ENCODE measurements at regions not wholly inside any gene's neighbourhood (a gene's known extent, or its start where the extent isn't known, plus 50 kb on each side); places are given as distances from the start of the nearest gene placed in this dataset.
A peak's percentile ranks its signal among the peaks of the same experiment; 100 is the strongest.

DNA sequence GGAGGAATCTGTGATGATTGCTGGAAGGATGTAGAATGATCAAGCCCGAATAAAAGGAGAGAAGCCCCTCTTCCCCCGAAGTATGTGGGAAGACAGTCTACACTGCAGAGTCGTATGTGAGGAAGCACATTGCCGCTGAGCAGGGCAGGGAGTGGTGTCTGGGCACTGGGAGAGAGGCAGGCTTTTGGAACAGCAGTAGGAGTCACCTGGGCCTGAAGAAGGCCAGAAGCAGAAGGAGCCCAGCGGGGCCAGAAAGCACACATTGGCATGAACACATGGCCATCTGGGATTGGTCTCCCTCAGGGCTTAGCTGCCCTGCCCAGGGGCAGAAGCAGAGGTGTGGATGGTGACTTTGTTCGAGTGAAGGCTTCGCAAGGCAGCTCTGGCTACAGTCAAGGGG lies 162.8 kb downstream of the ERCC6L2 start:
- Histone ChIP-seq H3K9me3 (ENCODE audit: control insufficient read depth, insufficient read depth, low read length) (no peaks in the 10 kb centered on the region), H3K4me3 (ENCODE audit: low read depth, low read length) (no peak overlapping the region), H3K36me3 (ENCODE audit: control insufficient read depth, insufficient read depth, low read length) (no peaks in the 10 kb centered on the region)

GRCh38 chr9:96034553-96035122 lies 159.1 kb downstream of the ERCC6L2 start:
- peaks cover 36% of the 10 kb centered on the region for H3K27me3 ChIP-seq (ENCODE audit: control insufficient read depth, insufficient read depth, low read length)
- no peaks in the 10 kb centered on the region for H3K9me3 ChIP-seq (ENCODE audit: control insufficient read depth, insufficient read depth, low read length)
- H3K4me3 ChIP-seq (ENCODE audit: low read depth, low read length), result no peak overlapping the region
- H3K36me3 ChIP-seq (ENCODE audit: control insufficient read depth, insufficient read depth, low read length), result no peaks in the 10 kb centered on the region
- no peaks in the 10 kb centered on the region for H3K4me1 ChIP-seq (ENCODE audit: control insufficient read depth, insufficient read depth, low read length)
- H3K9ac ChIP-seq (ENCODE audit: low read depth, low read length), result no peak overlapping the region

More for the DNA sequence above, 162.8 kb downstream of the ERCC6L2 start:
- Histone ChIP-seq H3K27me3 (ENCODE audit: control insufficient read depth, insufficient read depth, low read length) (peaks cover 50% of the 10 kb centered on the region), H3K4me1 (ENCODE audit: control insufficient read depth, insufficient read depth, low read length) (peaks cover 5% of the 10 kb centered on the region), H3K9ac (ENCODE audit: low read depth, low read length) (no peak overlapping the region)

DNA sequence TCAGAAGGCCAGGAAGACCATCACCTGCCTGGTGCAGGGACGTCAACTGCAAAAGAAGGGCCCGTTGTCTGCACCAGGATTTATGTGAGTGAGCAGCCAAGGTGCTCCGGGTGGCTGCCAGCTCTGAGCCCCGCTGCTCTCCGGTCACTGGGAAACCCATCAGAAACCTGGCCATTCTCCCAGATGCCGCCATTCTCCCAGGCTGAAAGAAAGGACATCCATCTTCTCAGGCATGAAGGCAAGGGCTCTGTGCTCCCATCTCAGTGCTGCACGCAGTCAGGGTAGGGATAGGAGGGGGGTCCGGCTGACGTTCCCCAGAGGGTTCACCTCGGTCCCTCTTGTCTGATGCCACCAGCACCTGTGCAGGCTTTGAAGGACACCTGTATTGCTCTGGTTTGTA lies 158.4 kb downstream of the ERCC6L2 start:
- no peaks in the 10 kb centered on the region for H3K4me1 ChIP-seq (ENCODE audit: control insufficient read depth, insufficient read depth, low read length)
- no peaks in the 10 kb centered on the region for H3K36me3 ChIP-seq (ENCODE audit: control insufficient read depth, insufficient read depth, low read length)
- no peak overlapping the region for H3K4me3 ChIP-seq (ENCODE audit: low read depth, low read length)
- H3K9me3 ChIP-seq (ENCODE audit: control insufficient read depth, insufficient read depth, low read length), result no peaks in the 10 kb centered on the region
- H3K9ac ChIP-seq (ENCODE audit: low read depth, low read length), result no peak overlapping the region
- peaks cover 34% of the 10 kb centered on the region for H3K27me3 ChIP-seq (ENCODE audit: control insufficient read depth, insufficient read depth, low read length)

DNA sequence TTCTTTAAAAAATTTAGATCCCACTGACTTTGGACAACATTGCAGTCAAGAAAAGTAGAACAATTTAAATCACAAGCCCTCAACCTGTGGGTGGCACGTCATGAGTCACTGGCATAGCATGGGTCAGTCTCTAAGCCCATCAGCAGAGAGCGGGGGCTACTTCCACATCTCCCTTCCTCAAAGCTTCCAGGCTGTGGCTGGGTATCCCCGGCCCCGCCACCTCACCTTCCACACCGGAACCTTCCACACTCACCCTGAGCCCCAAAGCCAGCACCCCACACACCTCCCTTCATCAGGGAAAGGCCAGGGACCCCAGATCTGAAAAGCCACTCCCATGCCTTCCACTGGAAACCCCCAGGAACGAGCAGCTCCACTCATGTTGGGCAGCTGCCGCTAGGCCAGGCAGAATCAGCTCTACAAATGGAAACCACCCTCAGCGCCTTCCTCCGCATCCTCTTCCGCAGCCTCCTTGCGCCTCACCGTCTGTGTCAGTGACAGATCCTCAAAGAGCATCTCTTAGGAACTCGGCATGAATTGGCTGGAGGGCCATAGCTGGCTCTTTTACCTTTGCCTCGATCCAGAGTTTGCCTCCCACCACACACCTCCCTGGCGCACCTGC lies 156.5 kb downstream of the ERCC6L2 start:
- no peaks in the 10 kb centered on the region for H3K36me3 ChIP-seq (ENCODE audit: control insufficient read depth, insufficient read depth, low read length)
- no peak overlapping the region for H3K9ac ChIP-seq (ENCODE audit: low read depth, low read length)
- no peak overlapping the region for H3K4me3 ChIP-seq (ENCODE audit: low read depth, low read length)
- no peaks in the 10 kb centered on the region for H3K9me3 ChIP-seq (ENCODE audit: control insufficient read depth, insufficient read depth, low read length)
- peaks cover 33% of the 10 kb centered on the region for H3K27me3 ChIP-seq (ENCODE audit: control insufficient read depth, insufficient read depth, low read length)
- H3K4me1 ChIP-seq (ENCODE audit: control insufficient read depth, insufficient read depth, low read length), result no peaks in the 10 kb centered on the region

GRCh38 chr9:96031366-96031824 lies 155.9 kb downstream of the ERCC6L2 start:
- Histone ChIP-seq H3K27me3 (ENCODE audit: control insufficient read depth, insufficient read depth, low read length) (peaks cover 40% of the 10 kb centered on the region), H3K9me3 (ENCODE audit: control insufficient read depth, insufficient read depth, low read length) (no peaks in the 10 kb centered on the region), H3K4me1 (ENCODE audit: control insufficient read depth, insufficient read depth, low read length) (no peaks in the 10 kb centered on the region)

GRCh38 chr9:96029722-96030530 lies 154.4 kb downstream of the ERCC6L2 start:
- peaks cover 52% of the 10 kb centered on the region for H3K27me3 ChIP-seq (ENCODE audit: control insufficient read depth, insufficient read depth, low read length)
- no peaks in the 10 kb centered on the region for H3K36me3 ChIP-seq (ENCODE audit: control insufficient read depth, insufficient read depth, low read length)
- H3K4me1 ChIP-seq (ENCODE audit: control insufficient read depth, insufficient read depth, low read length), result no peaks in the 10 kb centered on the region
- no peaks in the 10 kb centered on the region for H3K9me3 ChIP-seq (ENCODE audit: control insufficient read depth, insufficient read depth, low read length)
- H3K9ac ChIP-seq (ENCODE audit: low read depth, low read length), result no peak overlapping the region
- no peak overlapping the region for H3K4me3 ChIP-seq (ENCODE audit: low read depth, low read length)

More at GRCh38 chr9:96031366-96031824, 155.9 kb downstream of the ERCC6L2 start:
- Histone ChIP-seq H3K4me3 (ENCODE audit: low read depth, low read length) (no peak overlapping the region), H3K36me3 (ENCODE audit: control insufficient read depth, insufficient read depth, low read length) (no peaks in the 10 kb centered on the region), H3K9ac (ENCODE audit: low read depth, low read length) (no peak overlapping the region)

- no peak overlapping the region for H3K9ac ChIP-seq (ENCODE audit: low read depth, low read length)
- no peaks in the 10 kb centered on the region for H3K9me3 ChIP-seq (ENCODE audit: control insufficient read depth, insufficient read depth, low read length)
- H3K4me3 ChIP-seq (ENCODE audit: low read depth, low read length), result peak overlapping the region; percentile 45
- no peaks in the 10 kb centered on the region for H3K36me3 ChIP-seq (ENCODE audit: control insufficient read depth, insufficient read depth, low read length)
- H3K27me3 ChIP-seq (ENCODE audit: control insufficient read depth, insufficient read depth, low read length), result peaks cover 75% of the 10 kb centered on the region
- peaks cover 6% of the 10 kb centered on the region for H3K4me1 ChIP-seq (ENCODE audit: control insufficient read depth, insufficient read depth, low read length)
Measured at GRCh38 chr9:96027251-96028131, 152.0 kb downstream of the ERCC6L2 start.

DNA sequence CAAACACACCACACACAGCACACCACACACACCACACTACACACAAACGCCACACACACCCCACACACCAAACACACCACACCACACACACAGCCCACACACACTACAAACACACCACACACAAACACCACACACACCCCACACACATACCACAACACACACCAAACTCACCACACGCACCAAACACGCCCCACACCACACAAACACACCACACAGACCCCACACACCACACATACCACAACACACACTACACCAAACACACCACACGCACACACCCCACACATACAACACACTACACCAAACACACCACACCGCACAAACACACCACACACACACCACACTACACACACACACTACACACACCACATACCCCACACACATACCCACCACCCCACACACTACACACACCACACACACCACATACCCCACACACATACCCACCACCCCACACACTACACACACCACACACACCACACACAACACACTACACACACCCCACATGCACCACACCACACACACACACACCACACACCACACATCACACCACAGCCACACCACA lies 151.2 kb downstream of the ERCC6L2 start:
- H3K4me1 ChIP-seq (ENCODE audit: control insufficient read depth, insufficient read depth, low read length), result peaks cover 6% of the 10 kb centered on the region
- H3K36me3 ChIP-seq (ENCODE audit: control insufficient read depth, insufficient read depth, low read length), result no peaks in the 10 kb centered on the region
- H3K9ac ChIP-seq (ENCODE audit: low read depth, low read length), result no peak overlapping the region
- H3K27me3 ChIP-seq (ENCODE audit: control insufficient read depth, insufficient read depth, low read length), result peaks cover 83% of the 10 kb centered on the region
- H3K4me3 ChIP-seq (ENCODE audit: low read depth, low read length), result peak overlapping the region; percentile 45
- no peaks in the 10 kb centered on the region for H3K9me3 ChIP-seq (ENCODE audit: control insufficient read depth, insufficient read depth, low read length)

DNA sequence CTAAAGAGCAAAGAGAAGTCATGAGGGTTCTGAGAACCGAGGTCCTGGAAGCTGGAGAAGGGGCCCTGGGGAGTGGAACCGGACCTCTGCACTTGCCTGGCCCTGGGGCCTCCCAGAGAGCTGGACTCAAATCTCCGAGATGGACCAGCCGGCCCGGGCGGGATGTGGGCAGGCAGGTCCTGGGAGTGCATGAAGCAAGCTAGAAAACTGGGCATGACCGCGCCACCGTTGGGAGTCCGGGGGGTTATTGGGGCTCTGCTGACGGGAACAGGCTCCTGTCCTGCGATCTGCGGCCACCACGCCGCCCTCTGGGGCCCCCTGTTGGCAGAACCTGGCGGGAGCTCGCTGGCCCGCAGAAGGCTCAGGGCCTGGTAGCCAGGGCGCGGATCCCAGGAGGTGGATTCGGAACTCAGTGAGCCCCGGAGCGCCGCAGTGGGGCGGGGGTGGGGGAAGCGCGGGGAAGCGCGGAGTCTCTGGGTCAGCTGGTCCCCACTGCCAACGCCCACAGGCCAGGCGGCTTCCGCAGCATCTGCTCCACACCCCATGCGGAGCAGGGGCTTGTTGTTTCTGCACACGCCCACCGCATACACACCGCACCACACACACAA lies 150.6 kb downstream of the ERCC6L2 start:
- no peaks in the 10 kb centered on the region for H3K9me3 ChIP-seq (ENCODE audit: control insufficient read depth, insufficient read depth, low read length)
- no peak overlapping the region for H3K9ac ChIP-seq (ENCODE audit: low read depth, low read length)
- H3K4me3 ChIP-seq (ENCODE audit: low read depth, low read length), result peak overlapping the region; percentile 37
- peaks cover 84% of the 10 kb centered on the region for H3K27me3 ChIP-seq (ENCODE audit: control insufficient read depth, insufficient read depth, low read length)
- peaks cover 6% of the 10 kb centered on the region for H3K4me1 ChIP-seq (ENCODE audit: control insufficient read depth, insufficient read depth, low read length)
- no peaks in the 10 kb centered on the region for H3K36me3 ChIP-seq (ENCODE audit: control insufficient read depth, insufficient read depth, low read length)

GRCh38 chr9:96023486-96023885 lies 148.0 kb downstream of the ERCC6L2 start:
- Histone ChIP-seq H3K4me3 (ENCODE audit: low read depth, low read length) (no peak overlapping the region), H3K36me3 (ENCODE audit: control insufficient read depth, insufficient read depth, low read length) (no peaks in the 10 kb centered on the region), H3K27me3 (ENCODE audit: control insufficient read depth, insufficient read depth, low read length) (peaks cover 92% of the 10 kb centered on the region), H3K9me3 (ENCODE audit: control insufficient read depth, insufficient read depth, low read length) (no peaks in the 10 kb centered on the region), H3K9ac (ENCODE audit: low read depth, low read length) (no peak overlapping the region), H3K4me1 (ENCODE audit: control insufficient read depth, insufficient read depth, low read length) (peaks cover 6% of the 10 kb centered on the region)

Data from iPS-15b (cell line).